Suprapubic skin (tissue), 4 donors: ENCODE measurements at regions not wholly inside any gene's neighbourhood (a gene's known extent, or its start where the extent isn't known, plus 50 kb on each side); places are given as distances from the start of the nearest gene placed in this dataset.

Source experiments
- EP300 ChIP-seq: sonication (generic); formaldehyde crosslinking; IDR thresholded peaks from one replicate; pipeline ENCODE4 v1.6.1; 2017; ENCODE audit warnings: antibody characterized with exemption
- POLR2A ChIP-seq, 2 donors: fragments of 450-650 bp; IDR thresholded peaks; one replicate each; pipeline ENCODE4 v1.6.1; 2017; ENCODE audit warnings: antibody characterized with exemption in 2 of 2, mild to moderate bottlenecking in 2 of 2, moderate library complexity in 2 of 2
- POLR2AphosphoS5 ChIP-seq, 3 donors: sonication (generic); formaldehyde crosslinking; IDR thresholded peaks; one replicate each; pipeline ENCODE4 v1.6.1; 2017; ENCODE audit warnings: antibody characterized with exemption in 3 of 3
- TF ChIP-seq, protein P1 (sequence below), 2 donors: fragments of 200-600 bp in 1 of 2; fragments of 450-650 bp in 1 of 2; sonication (generic) in 1 of 2; IDR thresholded peaks; one replicate each; pipeline ENCODE4 v1.5.1; 2016 to 2019; ENCODE audit warnings: antibody characterized with exemption in 2 of 2, mild to moderate bottlenecking in 1 of 2, moderate library complexity in 1 of 2

DNA sequence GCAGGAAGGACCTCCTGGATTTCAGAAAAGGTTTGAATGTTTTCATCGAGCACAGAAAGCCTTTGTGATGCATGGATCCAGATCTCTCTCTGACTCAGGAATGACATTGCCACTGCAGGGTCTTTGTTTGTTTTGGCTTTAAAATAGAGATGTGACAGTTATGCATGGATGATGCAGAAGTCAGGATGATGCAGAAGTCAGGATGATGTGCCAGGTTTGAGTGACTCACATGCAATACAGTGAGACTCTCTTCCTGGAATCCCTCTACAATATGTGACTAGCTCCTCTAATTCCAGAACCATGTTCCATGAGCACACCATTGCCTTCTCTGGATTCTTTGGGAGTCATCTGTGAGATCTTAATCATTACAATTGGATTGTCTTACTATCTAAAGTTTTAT is 177.9 kb upstream of the RAB6C start:
- TF ChIP-seq, protein P1, sequence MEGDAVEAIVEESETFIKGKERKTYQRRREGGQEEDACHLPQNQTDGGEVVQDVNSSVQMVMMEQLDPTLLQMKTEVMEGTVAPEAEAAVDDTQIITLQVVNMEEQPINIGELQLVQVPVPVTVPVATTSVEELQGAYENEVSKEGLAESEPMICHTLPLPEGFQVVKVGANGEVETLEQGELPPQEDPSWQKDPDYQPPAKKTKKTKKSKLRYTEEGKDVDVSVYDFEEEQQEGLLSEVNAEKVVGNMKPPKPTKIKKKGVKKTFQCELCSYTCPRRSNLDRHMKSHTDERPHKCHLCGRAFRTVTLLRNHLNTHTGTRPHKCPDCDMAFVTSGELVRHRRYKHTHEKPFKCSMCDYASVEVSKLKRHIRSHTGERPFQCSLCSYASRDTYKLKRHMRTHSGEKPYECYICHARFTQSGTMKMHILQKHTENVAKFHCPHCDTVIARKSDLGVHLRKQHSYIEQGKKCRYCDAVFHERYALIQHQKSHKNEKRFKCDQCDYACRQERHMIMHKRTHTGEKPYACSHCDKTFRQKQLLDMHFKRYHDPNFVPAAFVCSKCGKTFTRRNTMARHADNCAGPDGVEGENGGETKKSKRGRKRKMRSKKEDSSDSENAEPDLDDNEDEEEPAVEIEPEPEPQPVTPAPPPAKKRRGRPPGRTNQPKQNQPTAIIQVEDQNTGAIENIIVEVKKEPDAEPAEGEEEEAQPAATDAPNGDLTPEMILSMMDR (IDR thresholded peaks at IDR 0.05): no peak
- TF ChIP-seq POLR2AphosphoS5 (IDR thresholded peaks at IDR 0.05) (no peak), POLR2A (IDR thresholded peaks at IDR 0.05) (no peak), EP300 (no peak)
